IMR-90 (cell line): ENCODE measurements at regions not wholly inside any gene's neighbourhood (a gene's known extent, or its start where the extent isn't known, plus 50 kb on each side); places are given as distances from the start of the nearest gene placed in this dataset.

Experiments used
- ATAC-seq: fragments of 200-7000 bp; cut with Tn5 transposase; 2 replicates; pipeline ENCODE4 v1.9.1; 2020; ENCODE audit warnings: low read depth, mild to moderate bottlenecking, moderate library complexity
- BruUV-seq: library from RNA; stranded (reverse); fragments of 400-500 nt; replicated peaks from 2 replicates; lab custom pipeline; 2021; lab: Mats Ljungman, UMichigan
- CTCF ChIA-PET: fragments of 300-600 bp; formaldehyde crosslinking; extraction: SDS; loops from one replicate; lab custom pipeline; 2021; ENCODE audit warnings: antibody characterized with exemption; lab: Yijun Ruan, JAX
- POLR2A ChIA-PET: fragments of 300-600 bp; sonication (Branson Sonifier 250); formaldehyde crosslinking; loops from one replicate; lab custom pipeline; 2022; ENCODE audit warnings: antibody characterized with exemption; ENCODE audit not compliant: unreplicated experiment; lab: Charles Lee
- DNase-seq: peaks from one replicate; pipeline ENCODE4 v3.0.0; 2013
- H2AFZ ChIP-seq: replicated peaks from 2 replicates; pipeline ENCODE3; 2013; ENCODE audit warnings: low read length, mild to moderate bottlenecking; ENCODE audit not compliant: poor library complexity
- H2AK5ac ChIP-seq: 2 replicates; pipeline ENCODE4 v1.6.1; 2013; ENCODE audit warnings: low read depth, low read length, inconsistent platforms
- H2AK9ac ChIP-seq: replicated peaks from 2 replicates; pipeline ENCODE3; 2013; ENCODE audit warnings: mild to moderate bottlenecking, low read depth, low read length, moderate library complexity; ENCODE audit not compliant: poor library complexity
- H2BK120ac ChIP-seq: 2 replicates; pipeline ENCODE4 v1.6.1; 2013; ENCODE audit warnings: low read depth, low read length, inconsistent platforms
- H2BK15ac ChIP-seq: 3 replicates; pipeline ENCODE4 v1.6.1; 2013; ENCODE audit warnings: low read depth, low read length, inconsistent platforms
- H2BK20ac ChIP-seq: 2 replicates; pipeline ENCODE4 v1.6.1; 2013; ENCODE audit warnings: low read depth, mild to moderate bottlenecking, inconsistent platforms, low read length, moderate library complexity
- H2BK5ac ChIP-seq: 2 replicates; pipeline ENCODE4 v1.6.1; 2013; ENCODE audit warnings: mild to moderate bottlenecking, low read depth, low read length, inconsistent platforms; ENCODE audit not compliant: poor library complexity, severe bottlenecking
- H3K14ac ChIP-seq: replicated peaks from 2 replicates; pipeline ENCODE4 v1.6.1; 2013; ENCODE audit warnings: low read depth, low read length, inconsistent platforms
- H3K18ac ChIP-seq: 2 replicates; pipeline ENCODE4 v1.6.1; 2013; ENCODE audit warnings: low read depth, low read length, control low read depth
- H3K23ac ChIP-seq: 2 replicates; pipeline ENCODE4 v1.6.1; 2013; ENCODE audit warnings: low read depth, low read length, inconsistent platforms
- H3K27ac ChIP-seq: 2 replicates; pipeline ENCODE4 v1.5.1; 2013; ENCODE audit warnings: mild to moderate bottlenecking, control low read depth, low read length; ENCODE audit not compliant: insufficient read depth
- H3K27me3 ChIP-seq: 2 replicates; pipeline ENCODE4 v1.6.1; 2013; ENCODE audit warnings: low read length; ENCODE audit not compliant: control insufficient read depth, insufficient read depth
- H3K36me3 ChIP-seq: 2 replicates; pipeline ENCODE4 v1.6.1; 2013; ENCODE audit warnings: low read length, mixed read lengths; ENCODE audit not compliant: control insufficient read depth, insufficient read depth
- H3K4ac ChIP-seq: 2 replicates; pipeline ENCODE4 v1.6.1; 2013; ENCODE audit warnings: low read depth, low read length, inconsistent platforms
- H3K4me1 ChIP-seq: 2 replicates; pipeline ENCODE4 v1.6.1; 2013; ENCODE audit warnings: low read length, mixed read lengths; ENCODE audit not compliant: control insufficient read depth, insufficient read depth
- H3K4me2 ChIP-seq: 2 replicates; pipeline ENCODE4 v1.6.1; 2013; ENCODE audit warnings: low read depth, mild to moderate bottlenecking, control low read depth, low read length, moderate library complexity
- H3K4me3 ChIP-seq: 2 replicates; pipeline ENCODE4 v1.5.1; 2013; ENCODE audit warnings: low read depth, mild to moderate bottlenecking, control low read depth, low read length, moderate library complexity; ENCODE audit not compliant: insufficient read depth
- H3K56ac ChIP-seq: 2 replicates; pipeline ENCODE4 v1.6.1; 2013; ENCODE audit warnings: low read length, inconsistent platforms; ENCODE audit not compliant: insufficient read depth; ENCODE audit errors: extremely low read depth
- H3K79me1 ChIP-seq, 2 experiments: 2 replicates each; pipeline ENCODE4 v1.6.1; 2013; ENCODE audit warnings: low read length in 2 of 2, inconsistent platforms in 1 of 2, low read depth in 1 of 2
- H3K9ac ChIP-seq: 2 replicates; pipeline ENCODE4 v1.6.1; 2013; ENCODE audit warnings: low read depth, low read length, control low read depth
- H3K9me1 ChIP-seq: 2 replicates; pipeline ENCODE4 v1.6.1; 2013; ENCODE audit warnings: low read length, inconsistent platforms; ENCODE audit not compliant: insufficient read depth
- H3K9me3 ChIP-seq: 2 replicates; pipeline ENCODE4 v1.6.1; 2013; ENCODE audit warnings: low read length; ENCODE audit not compliant: control insufficient read depth, insufficient read depth
- H4K20me1 ChIP-seq: 2 replicates; pipeline ENCODE4 v1.6.1; 2013; ENCODE audit warnings: low read length, inconsistent platforms; ENCODE audit not compliant: insufficient read depth
- H4K5ac ChIP-seq: 2 replicates; pipeline ENCODE4 v1.6.1; 2013; ENCODE audit warnings: mild to moderate bottlenecking, low read depth, low read length, control low read depth
- H4K8ac ChIP-seq, 2 experiments: 2 replicates each; pipeline ENCODE4 v1.6.1; 2013; ENCODE audit warnings: low read depth in 2 of 2, low read length in 2 of 2, control low read depth in 1 of 2, inconsistent platforms in 1 of 2
- H4K91ac ChIP-seq: 2 replicates; pipeline ENCODE4 v1.6.1; 2013; ENCODE audit warnings: low read depth, low read length, inconsistent platforms; ENCODE audit not compliant: insufficient read depth
- BHLHE40 ChIP-seq: fragments of 150-350 bp; IDR thresholded peaks from 2 replicates; pipeline ENCODE4 v1.6.1; 2016; ENCODE audit warnings: mild to moderate bottlenecking, low read depth, low read length
- CEBPB ChIP-seq: IDR thresholded peaks from 2 replicates; pipeline ENCODE4 v1.6.1; 2012; ENCODE audit warnings: low read depth, low read length, improper control_type of control experiment
- CHD1 ChIP-seq: IDR thresholded peaks from 2 replicates; pipeline ENCODE4 v1.6.1; 2012; ENCODE audit warnings: low read depth, low read length, improper control_type of control experiment
- FOS ChIP-seq: fragments of 150-350 bp; IDR thresholded peaks from 2 replicates; pipeline ENCODE4 v1.6.1; 2016; ENCODE audit warnings: low read depth, low read length
- MAFK ChIP-seq: IDR thresholded peaks from 2 replicates; pipeline ENCODE4 v1.6.1; 2012; ENCODE audit warnings: low read depth, low read length, improper control_type of control experiment
- MAZ ChIP-seq: IDR thresholded peaks from 2 replicates; pipeline ENCODE4 v1.6.1; 2012; ENCODE audit warnings: low read depth, mild to moderate bottlenecking, low read length, improper control_type of control experiment, moderate library complexity, borderline replicate concordance
- MXI1 ChIP-seq: IDR thresholded peaks from 2 replicates; pipeline ENCODE4 v1.6.1; 2012; ENCODE audit warnings: low read depth, mild to moderate bottlenecking, low read length, moderate library complexity, borderline replicate concordance
- NFE2L2 ChIP-seq: fragments of 150-350 bp; IDR thresholded peaks from 2 replicates; pipeline ENCODE4 v1.6.1; 2016; ENCODE audit warnings: low read depth, mild to moderate bottlenecking, low read length
- POLR2A ChIP-seq: IDR thresholded peaks from 2 replicates; pipeline ENCODE4 v1.6.1; 2012; ENCODE audit warnings: mild to moderate bottlenecking, low read depth, low read length
- RAD21 ChIP-seq: IDR thresholded peaks from 2 replicates; pipeline ENCODE4 v1.6.1; 2012; ENCODE audit warnings: low read length, improper control_type of control experiment
- RCOR1 ChIP-seq: IDR thresholded peaks from 2 replicates; pipeline ENCODE4 v1.6.1; 2012; ENCODE audit warnings: mild to moderate bottlenecking, low read length, improper control_type of control experiment; ENCODE audit not compliant: insufficient replicate concordance
- RFX5 ChIP-seq: IDR thresholded peaks from 2 replicates; pipeline ENCODE4 v1.8.0; 2012; ENCODE audit warnings: low read depth, mild to moderate bottlenecking, low read length, moderate library complexity
- SMC3 ChIP-seq: fragments of 150-350 bp; IDR thresholded peaks from 2 replicates; pipeline ENCODE4 v1.6.1; 2016; ENCODE audit warnings: low read depth, mild to moderate bottlenecking, antibody characterized with exemption, low read length, moderate library complexity
- WGBS, 2 experiments: methylation state at CpG; one replicate each; pipeline versions ENCODE4 v1.1.5 to v1.1.7; 2013; ENCODE audit warnings: missing lambda C conversion rate in 2 of 2; ENCODE audit not compliant: insufficient read length in 1 of 2; ENCODE audit errors: extremely low coverage in 2 of 2; 5-methylcytosine and 5-hydroxymethylcytosine counted together
- dilution Hi-C: fragments of 300-500 bp; cut with HindIII; formaldehyde crosslinking; loops from one replicate; pipeline ENCODE4 v1.14.3; 2018; ENCODE audit warnings: low sequenced_read_pairs; ENCODE audit not compliant: unreplicated experiment
- in situ Hi-C: fragments of 300-500 bp; cut with MboI; formaldehyde crosslinking; loops from 3 replicates; pipeline ENCODE4 v1.14.3; 2019; ENCODE audit warnings: low sequenced_read_pairs, inconsistent platforms, mixed read lengths
- intact Hi-C: fragments of 100-400 bp; cut with micrococcal nuclease; formaldehyde crosslinking; loops from 2 replicates; pipeline ENCODE4 v1.10.0; 2022
- TF ChIP-seq, protein P1 (sequence below): conservative IDR thresholded peaks from 2 replicates; pipeline ENCODE4 v1.5.1; 2012; ENCODE audit warnings: mild to moderate bottlenecking, low read depth, low read length, improper control_type of control experiment
- TF ChIP-seq, protein P2 (sequence below): fragments of 150-350 bp; IDR thresholded peaks from 2 replicates; pipeline ENCODE4 v1.6.1; 2017; ENCODE audit warnings: mild to moderate bottlenecking, antibody characterized with exemption, low read length, low read depth
- TF ChIP-seq, protein P3 (sequence below): fragments of 150-350 bp; IDR thresholded peaks from 2 replicates; pipeline ENCODE4 v1.6.1; 2016; ENCODE audit warnings: low read depth, mild to moderate bottlenecking, low read length, moderate library complexity, borderline replicate concordance

DNA sequence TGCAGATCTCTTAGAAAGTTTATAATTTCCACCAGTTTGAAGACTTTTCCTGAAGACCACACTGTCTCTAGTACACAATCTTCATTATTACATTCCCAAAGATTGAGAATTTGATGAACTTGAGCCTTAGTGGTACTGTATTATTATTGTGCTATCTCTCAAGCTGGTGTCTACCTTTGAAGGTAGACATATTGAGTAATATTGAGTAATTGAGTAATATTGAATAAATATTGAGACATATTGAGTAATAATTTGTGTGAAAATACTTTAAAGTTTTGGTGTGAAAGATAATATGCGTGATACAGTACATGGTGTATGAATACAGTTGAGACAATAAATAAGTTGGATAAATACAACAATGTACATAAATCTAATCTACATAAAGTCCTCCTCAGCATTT, 613.1 kb upstream of the ADGRL2 start:
- Histone ChIP-seq H4K91ac (no peak overlapping the region), H3K27me3 (no peaks in the 10 kb centered on the region), H3K9ac (no peak overlapping the region), H3K18ac (no peak overlapping the region), H2BK120ac (no peak overlapping the region), H2AK9ac (no peak overlapping the region), H2BK5ac (no peak overlapping the region), H3K79me1 (no peaks in the 10 kb centered on the region), H2BK15ac (no peak overlapping the region), H2AFZ (no peak overlapping the region), H4K20me1 (no peaks in the 10 kb centered on the region), H3K4ac (no peak overlapping the region), H4K5ac (no peak overlapping the region), H2AK5ac (no peak overlapping the region), H3K4me2 (no peak overlapping the region), H3K23ac (no peak overlapping the region), H3K14ac (no peak overlapping the region), H3K4me3 (no peak overlapping the region), H3K9me1 (no peaks in the 10 kb centered on the region), H4K8ac (no peak overlapping the region), H3K36me3 (no peaks in the 10 kb centered on the region), H3K27ac (no peak overlapping the region), H3K9me3 (no peaks in the 10 kb centered on the region), H3K56ac (no peak overlapping the region), H2BK20ac (no peak overlapping the region), H3K4me1 (no peaks in the 10 kb centered on the region)
- CTCF ChIA-PET: interaction anchor here (0.6 kb wide), 1 partner anchor 21 kb away, joined by 3 read pairs; no protein-coding TSS in a partner anchor
- ATAC-seq: no peak
- intact Hi-C loops: no loop called here
- no TSS peak for BruUV-seq
- dilution Hi-C loops: no loop called here
- POLR2A ChIA-PET: no interaction called here
- 100% methylated on average over 1 of the region's 1 CpG; no CpG with 5 or more reads in 1 of the 2 experiments for WGBS, 2 experiments
- TF ChIP-seq MAZ (no peak), MXI1 (no peak), CEBPB (no peak), FOS (no peak), CHD1 (no peak), RFX5 (no peak), NFE2L2 (no peak), RAD21 (no peak), POLR2A (no peak), MAFK (no peak), SMC3 (no peak), BHLHE40 (no peak), RCOR1 (no peak)
- TF ChIP-seq, protein P1, sequence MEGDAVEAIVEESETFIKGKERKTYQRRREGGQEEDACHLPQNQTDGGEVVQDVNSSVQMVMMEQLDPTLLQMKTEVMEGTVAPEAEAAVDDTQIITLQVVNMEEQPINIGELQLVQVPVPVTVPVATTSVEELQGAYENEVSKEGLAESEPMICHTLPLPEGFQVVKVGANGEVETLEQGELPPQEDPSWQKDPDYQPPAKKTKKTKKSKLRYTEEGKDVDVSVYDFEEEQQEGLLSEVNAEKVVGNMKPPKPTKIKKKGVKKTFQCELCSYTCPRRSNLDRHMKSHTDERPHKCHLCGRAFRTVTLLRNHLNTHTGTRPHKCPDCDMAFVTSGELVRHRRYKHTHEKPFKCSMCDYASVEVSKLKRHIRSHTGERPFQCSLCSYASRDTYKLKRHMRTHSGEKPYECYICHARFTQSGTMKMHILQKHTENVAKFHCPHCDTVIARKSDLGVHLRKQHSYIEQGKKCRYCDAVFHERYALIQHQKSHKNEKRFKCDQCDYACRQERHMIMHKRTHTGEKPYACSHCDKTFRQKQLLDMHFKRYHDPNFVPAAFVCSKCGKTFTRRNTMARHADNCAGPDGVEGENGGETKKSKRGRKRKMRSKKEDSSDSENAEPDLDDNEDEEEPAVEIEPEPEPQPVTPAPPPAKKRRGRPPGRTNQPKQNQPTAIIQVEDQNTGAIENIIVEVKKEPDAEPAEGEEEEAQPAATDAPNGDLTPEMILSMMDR: no peak
- TF ChIP-seq, protein P2, sequence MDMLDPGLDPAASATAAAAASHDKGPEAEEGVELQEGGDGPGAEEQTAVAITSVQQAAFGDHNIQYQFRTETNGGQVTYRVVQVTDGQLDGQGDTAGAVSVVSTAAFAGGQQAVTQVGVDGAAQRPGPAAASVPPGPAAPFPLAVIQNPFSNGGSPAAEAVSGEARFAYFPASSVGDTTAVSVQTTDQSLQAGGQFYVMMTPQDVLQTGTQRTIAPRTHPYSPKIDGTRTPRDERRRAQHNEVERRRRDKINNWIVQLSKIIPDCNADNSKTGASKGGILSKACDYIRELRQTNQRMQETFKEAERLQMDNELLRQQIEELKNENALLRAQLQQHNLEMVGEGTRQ: no peak
- TF ChIP-seq, protein P3, sequence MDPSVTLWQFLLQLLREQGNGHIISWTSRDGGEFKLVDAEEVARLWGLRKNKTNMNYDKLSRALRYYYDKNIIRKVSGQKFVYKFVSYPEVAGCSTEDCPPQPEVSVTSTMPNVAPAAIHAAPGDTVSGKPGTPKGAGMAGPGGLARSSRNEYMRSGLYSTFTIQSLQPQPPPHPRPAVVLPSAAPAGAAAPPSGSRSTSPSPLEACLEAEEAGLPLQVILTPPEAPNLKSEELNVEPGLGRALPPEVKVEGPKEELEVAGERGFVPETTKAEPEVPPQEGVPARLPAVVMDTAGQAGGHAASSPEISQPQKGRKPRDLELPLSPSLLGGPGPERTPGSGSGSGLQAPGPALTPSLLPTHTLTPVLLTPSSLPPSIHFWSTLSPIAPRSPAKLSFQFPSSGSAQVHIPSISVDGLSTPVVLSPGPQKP: no peak
- DNase-seq: no peak
- in situ Hi-C loops: no loop called here
